HEK293T (cell line): ENCODE measurements at regions not wholly inside any gene's neighbourhood (a gene's known extent, or its start where the extent isn't known, plus 50 kb on each side); places are given as distances from the start of the nearest gene placed in this dataset.

Experiments
- CTCF ChIA-PET: fragments of 350-600 bp; formaldehyde crosslinking; extraction: SDS; loops from one replicate; lab custom pipeline; 2021; ENCODE audit warnings: antibody characterized with exemption, inconsistent platforms; lab: Yijun Ruan, JAX
- POLR2A ChIA-PET: fragments of 350-600 bp; formaldehyde crosslinking; extraction: SDS; loops from one replicate; lab custom pipeline; 2020; ENCODE audit warnings: antibody characterized with exemption, inconsistent platforms; lab: Yijun Ruan, JAX
- DNase-seq: peaks from one replicate; pipeline ENCODE4 v3.0.0; 2012; ENCODE audit warnings: mixed read lengths; ENCODE audit errors: extremely low spot score
- ARNT ChIP-seq: fragments of 450-650 bp; IDR thresholded peaks from 2 replicates; pipeline ENCODE4 v1.6.1; 2017; ENCODE audit warnings: mild to moderate bottlenecking
- BHLHE40 ChIP-seq: fragments of 450-650 bp; IDR thresholded peaks from 2 replicates; pipeline ENCODE4 v1.6.1; 2016; ENCODE audit warnings: mild to moderate bottlenecking, moderate library complexity, borderline replicate concordance
- CTBP1 ChIP-seq: fragments of 450-650 bp; IDR thresholded peaks from 2 replicates; pipeline ENCODE4 v1.6.1; 2016; ENCODE audit warnings: borderline replicate concordance
- ELF4 ChIP-seq: fragments of 450-650 bp; IDR thresholded peaks from 2 replicates; pipeline ENCODE4 v1.6.1; 2017; ENCODE audit warnings: antibody characterized with exemption
- FOXA1 ChIP-seq: fragments of 450-650 bp; IDR thresholded peaks from 2 replicates; pipeline ENCODE4 v1.6.1; 2016; ENCODE audit warnings: mild to moderate bottlenecking
- FOXK2 ChIP-seq: fragments of 450-650 bp; IDR thresholded peaks from 2 replicates; pipeline ENCODE4 v1.6.1; 2016; ENCODE audit warnings: mild to moderate bottlenecking
- FOXM1 ChIP-seq: fragments of 450-650 bp; IDR thresholded peaks from 2 replicates; pipeline ENCODE4 v1.6.1; 2017; ENCODE audit warnings: mild to moderate bottlenecking, borderline replicate concordance
- HDGF ChIP-seq: fragments of 450-650 bp; IDR thresholded peaks from 2 replicates; pipeline ENCODE4 v1.6.1; 2017; ENCODE audit warnings: antibody characterized with exemption, borderline replicate concordance
- L3MBTL2 ChIP-seq: fragments of 450-650 bp; conservative IDR thresholded peaks from 2 replicates; pipeline ENCODE4 v1.6.1; 2016; ENCODE audit warnings: mild to moderate bottlenecking
- LEF1 ChIP-seq: fragments of 450-650 bp; IDR thresholded peaks from 2 replicates; pipeline ENCODE4 v1.6.1; 2017; ENCODE audit warnings: mild to moderate bottlenecking, borderline replicate concordance
- NFRKB ChIP-seq: fragments of 450-650 bp; IDR thresholded peaks from 2 replicates; pipeline ENCODE4 v1.6.1; 2016; ENCODE audit warnings: mild to moderate bottlenecking, moderate library complexity
- SP1 ChIP-seq: fragments of 450-650 bp; IDR thresholded peaks from 2 replicates; pipeline ENCODE4 v1.6.1; 2017
- SUZ12 ChIP-seq: fragments of 450-650 bp; IDR thresholded peaks from 2 replicates; pipeline ENCODE4 v1.6.1; 2016; ENCODE audit warnings: mild to moderate bottlenecking
- TARDBP ChIP-seq: fragments of 450-650 bp; IDR thresholded peaks from 2 replicates; pipeline ENCODE4 v1.6.1; 2016
- ZNF384 ChIP-seq: fragments of 450-650 bp; IDR thresholded peaks from 2 replicates; pipeline ENCODE4 v1.6.1; 2016
- TF ChIP-seq, protein P1 (sequence below): fragments of 450-650 bp; IDR thresholded peaks from 2 replicates; pipeline ENCODE4 v1.6.1; 2016

DNA sequence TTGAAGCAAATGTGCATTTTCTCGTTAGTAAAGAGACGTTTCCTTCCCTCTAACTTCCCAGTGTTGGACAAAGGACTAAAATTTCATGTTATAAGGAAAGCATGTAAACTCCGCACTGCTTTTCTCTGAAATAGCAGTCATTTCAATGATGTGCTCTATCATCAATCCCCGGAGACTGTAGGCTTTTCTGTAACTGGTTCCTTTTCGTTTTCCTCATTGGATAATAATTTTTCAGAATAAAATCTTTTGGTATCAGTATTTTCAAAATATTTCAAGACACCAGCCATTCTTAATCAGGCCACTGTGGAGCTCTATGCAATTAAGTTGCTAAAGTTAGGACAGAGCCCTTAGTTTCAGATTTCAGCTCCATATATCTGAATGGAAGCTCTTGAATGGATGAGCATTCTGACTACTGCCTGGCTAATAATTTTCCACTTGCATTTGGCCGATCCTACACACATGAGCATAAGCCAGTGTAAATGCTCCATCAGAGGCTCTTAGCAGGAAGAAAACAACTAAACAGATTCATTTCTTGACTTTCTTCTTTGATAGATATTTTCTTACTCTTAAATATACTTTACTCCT, 157.7 kb downstream of the CHIC2 start:
- no peak for TF ChIP-seq SP1
- TF ChIP-seq, protein P1, sequence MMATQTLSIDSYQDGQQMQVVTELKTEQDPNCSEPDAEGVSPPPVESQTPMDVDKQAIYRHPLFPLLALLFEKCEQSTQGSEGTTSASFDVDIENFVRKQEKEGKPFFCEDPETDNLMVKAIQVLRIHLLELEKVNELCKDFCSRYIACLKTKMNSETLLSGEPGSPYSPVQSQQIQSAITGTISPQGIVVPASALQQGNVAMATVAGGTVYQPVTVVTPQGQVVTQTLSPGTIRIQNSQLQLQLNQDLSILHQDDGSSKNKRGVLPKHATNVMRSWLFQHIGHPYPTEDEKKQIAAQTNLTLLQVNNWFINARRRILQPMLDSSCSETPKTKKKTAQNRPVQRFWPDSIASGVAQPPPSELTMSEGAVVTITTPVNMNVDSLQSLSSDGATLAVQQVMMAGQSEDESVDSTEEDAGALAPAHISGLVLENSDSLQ: no peak
- TF ChIP-seq ELF4: no peak
- no peak for TF ChIP-seq SUZ12
- no peak for TF ChIP-seq FOXM1
- no peak for TF ChIP-seq NFRKB
- no peak for TF ChIP-seq FOXK2
- TF ChIP-seq LEF1: no peak
- no peak for TF ChIP-seq ARNT
- TF ChIP-seq L3MBTL2: no peak
- TF ChIP-seq CTBP1: no peak
- TF ChIP-seq TARDBP: no peak
- TF ChIP-seq ZNF384: no peak
- TF ChIP-seq HDGF: no peak
- no peak for TF ChIP-seq FOXA1
- no peak for TF ChIP-seq BHLHE40
- no peak for DNase-seq
- CTCF ChIA-PET: interaction anchor here (1.9 kb wide), 1 partner anchor 328 kb away, joined by 10 read pairs; no protein-coding TSS in a partner anchor
- POLR2A ChIA-PET: no interaction called here

DNA sequence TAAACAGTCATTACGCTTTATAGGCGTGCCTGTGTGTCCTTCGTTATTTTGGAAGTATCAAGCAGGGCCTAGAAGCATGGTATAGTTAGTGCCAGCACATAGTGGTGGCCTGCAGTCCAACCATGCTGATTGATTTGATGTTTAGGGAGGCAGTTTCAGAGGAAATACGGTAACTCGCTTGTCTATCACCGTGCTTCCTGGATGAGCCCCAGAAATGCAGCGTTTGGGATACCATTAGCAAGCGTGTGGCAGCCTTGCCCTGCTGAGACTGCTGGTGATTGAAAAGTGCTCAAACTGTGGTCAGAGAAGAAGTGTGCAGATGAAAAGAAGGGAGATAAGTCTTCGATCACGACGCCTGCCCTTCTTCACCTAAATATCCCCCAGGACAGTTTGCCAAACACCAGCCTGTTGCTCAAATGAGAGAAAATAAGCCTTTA, 158.4 kb downstream of the CHIC2 start:
- DNase-seq: peak; percentile 33
- no peak for TF ChIP-seq TARDBP
- TF ChIP-seq, protein P1: peak; percentile 65
- ChIA-PET CTCF (interaction anchor here (1.1 to 1.9 kb wide), 2 partner anchors 326 to 328 kb away, joined by 3 to 10 read pairs; no protein-coding TSS in a partner anchor), POLR2A (interaction anchor here (0.8 kb wide), 1 partner anchor 321 kb away, joined by 3 read pairs; no protein-coding TSS in a partner anchor)

GRCh38 chr4:53905276-53905940, 159.0 kb downstream of the CHIC2 start:
- ChIA-PET CTCF (interaction anchor here (0.6 to 1.9 kb wide), 4 partner anchors 8 to 329 kb away, joined by 3 to 10 read pairs (median 3); no protein-coding TSS in a partner anchor), POLR2A (interaction anchor here (0.8 kb wide), 1 partner anchor 322 kb away, joined by 3 read pairs; no protein-coding TSS in a partner anchor)
- DNase-seq: no peak
- TF ChIP-seq TARDBP (no peak), ARNT (no peak), LEF1 (no peak), BHLHE40 (no peak), FOXA1 (no peak), CTBP1 (no peak), ZNF384 (no peak), SUZ12 (no peak), ELF4 (no peak)
- TF ChIP-seq, protein P1: no peak

GRCh38 chr4:53902786-53903185, 161.6 kb downstream of the CHIC2 start:
- CTCF ChIA-PET: no interaction called here
- DNase-seq: no peak
- POLR2A ChIA-PET: no interaction called here
- no peak for TF ChIP-seq FOXM1

GRCh38 chr4:53900271-53900649, 164.1 kb downstream of the CHIC2 start:
- DNase-seq: no peak
- CTCF ChIA-PET: no interaction called here
- POLR2A ChIA-PET: no interaction called here
- TF ChIP-seq NFRKB (no peak), SP1 (no peak), FOXK2 (no peak), TARDBP (no peak), L3MBTL2 (no peak), SUZ12 (no peak), HDGF (no peak), CTBP1 (no peak), ZNF384 (no peak), ARNT (no peak), BHLHE40 (no peak), FOXM1 (no peak), LEF1 (no peak)
- TF ChIP-seq, protein P1: no peak
